ENCODE measurements at regions not wholly inside any gene's neighbourhood (a gene's known extent, or its start where the extent isn't known, plus 50 kb on each side); places are given as distances from the start of the nearest gene placed in this dataset.
"Not testable (repeated sequence)": the region's sequence is repeated elsewhere in the genome, so short reads cannot be mapped to it uniquely, and the experiment has no call there.

DNA sequence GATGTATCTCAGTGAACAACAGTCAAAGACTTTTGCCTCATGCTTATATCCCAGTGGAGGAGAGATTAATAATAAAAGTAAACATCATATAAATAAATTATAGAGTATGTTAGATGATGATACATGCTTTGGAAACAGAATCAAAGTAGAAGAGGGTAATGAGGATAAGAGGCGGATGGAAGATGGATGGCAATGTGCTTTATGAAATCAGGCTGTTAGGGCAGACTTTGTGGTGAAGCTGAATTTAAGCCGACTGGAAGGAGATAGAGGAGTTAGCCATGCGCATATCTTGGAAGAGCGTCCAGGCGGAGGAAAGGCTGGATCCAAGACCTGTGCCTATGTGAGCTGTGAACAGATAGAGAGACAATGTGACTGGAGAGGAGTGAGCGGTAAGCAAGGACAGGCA is 74.9 kb upstream of the GUCY1A1 start:
- no peak for DNase-seq

- no peak for DNase-seq
These were observed 75.7 kb upstream of the GUCY1A1 start for GRCh38 chr4:155590796-155591585.

GRCh38 chr4:155588437-155588836 is 78.2 kb upstream of the GUCY1A1 start:
- DNase-seq: no peak

DNA sequence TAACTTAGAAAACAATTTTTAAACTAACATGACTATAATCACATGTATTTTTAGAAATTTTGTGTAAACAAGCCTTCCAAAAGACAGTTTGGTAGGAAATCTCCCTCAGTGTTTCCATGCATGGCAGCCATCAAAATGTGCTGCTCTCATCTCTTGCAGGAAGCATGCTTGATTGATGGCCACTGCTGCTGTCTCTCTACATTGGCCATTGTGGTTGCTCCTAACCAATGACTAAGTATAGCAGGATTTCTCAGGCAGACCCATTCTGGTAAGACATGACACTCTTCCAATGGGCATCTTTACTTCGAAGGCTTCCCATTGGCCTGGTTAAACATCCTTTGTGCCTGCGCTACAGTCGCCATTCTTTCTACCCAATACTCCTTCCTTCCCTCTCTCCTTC is 78.9 kb upstream of the GUCY1A1 start:
- DNase-seq: no peak

DNA sequence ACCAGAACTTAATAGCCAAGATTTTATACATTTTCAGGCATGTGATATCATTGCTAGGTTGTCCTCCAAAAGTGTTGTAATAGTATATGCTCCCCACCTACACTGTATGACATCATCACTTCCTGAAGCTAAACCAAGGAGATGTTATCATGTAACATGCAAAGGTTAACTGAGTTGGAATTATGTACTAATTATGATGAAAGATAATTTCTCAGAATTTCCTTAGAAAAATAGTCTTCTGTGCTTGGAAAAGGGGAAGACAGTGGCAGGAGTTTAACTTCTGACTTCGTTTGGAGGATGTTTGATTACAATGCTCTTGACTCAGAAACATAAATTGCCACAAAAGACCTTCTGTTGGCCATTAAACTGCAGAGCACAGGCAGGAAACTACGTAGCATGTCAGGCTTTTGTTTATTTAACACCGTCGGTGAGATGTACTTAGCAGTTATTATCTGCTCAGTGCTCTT is 83.6 kb upstream of the GUCY1A1 start:
- DNase-seq: no peak

DNA sequence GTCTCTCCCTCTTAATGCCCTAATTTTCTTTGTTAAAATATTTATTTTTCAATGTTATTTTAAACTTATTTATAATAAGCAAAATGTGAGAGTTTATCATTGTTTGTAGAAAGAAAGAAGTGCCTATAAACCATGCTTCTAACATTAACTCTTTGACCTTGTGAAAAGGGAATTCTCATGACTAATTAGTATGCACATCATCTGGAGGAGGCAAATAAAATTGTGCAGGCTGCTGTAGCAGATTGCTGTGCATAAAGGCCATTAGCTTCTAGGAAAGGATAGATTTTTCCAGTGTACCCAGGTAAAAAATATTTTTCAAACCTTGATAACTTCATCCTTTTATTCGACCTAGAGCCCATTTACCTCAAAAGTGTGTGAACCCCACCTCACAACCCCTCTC is 84.6 kb upstream of the GUCY1A1 start:
- no peak for DNase-seq

- DNase-seq: no peak
These were observed 87.8 kb upstream of the GUCY1A1 start for GRCh38 chr4:155578726-155579370.

GRCh38 chr4:155578219-155578618 is 88.4 kb upstream of the GUCY1A1 start:
- DNase-seq: no peak

- DNase-seq: not testable (repeated sequence)
These were observed 92.3 kb upstream of the GUCY1A1 start for GRCh38 chr4:155574329-155574728.

DNA sequence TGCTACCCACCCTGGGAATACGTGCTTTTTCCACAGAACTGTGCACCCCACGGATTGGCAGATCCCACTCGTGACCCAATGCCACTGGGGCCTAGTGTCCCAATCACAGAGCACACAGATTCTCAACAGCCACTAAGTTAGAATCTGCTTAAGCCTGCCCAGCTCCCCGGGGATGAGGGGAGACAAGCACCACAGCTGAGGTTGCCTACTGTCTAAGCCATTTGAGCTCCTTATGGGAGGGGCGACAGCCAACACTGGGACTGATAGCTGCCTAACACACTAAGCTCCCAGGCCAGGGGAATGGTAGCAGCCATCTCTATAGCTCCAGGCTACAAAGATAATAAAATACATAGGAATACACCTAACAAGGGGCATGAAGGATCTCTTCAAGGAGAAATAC is 93.5 kb upstream of the GUCY1A1 start:
- no peak for DNase-seq

DNA sequence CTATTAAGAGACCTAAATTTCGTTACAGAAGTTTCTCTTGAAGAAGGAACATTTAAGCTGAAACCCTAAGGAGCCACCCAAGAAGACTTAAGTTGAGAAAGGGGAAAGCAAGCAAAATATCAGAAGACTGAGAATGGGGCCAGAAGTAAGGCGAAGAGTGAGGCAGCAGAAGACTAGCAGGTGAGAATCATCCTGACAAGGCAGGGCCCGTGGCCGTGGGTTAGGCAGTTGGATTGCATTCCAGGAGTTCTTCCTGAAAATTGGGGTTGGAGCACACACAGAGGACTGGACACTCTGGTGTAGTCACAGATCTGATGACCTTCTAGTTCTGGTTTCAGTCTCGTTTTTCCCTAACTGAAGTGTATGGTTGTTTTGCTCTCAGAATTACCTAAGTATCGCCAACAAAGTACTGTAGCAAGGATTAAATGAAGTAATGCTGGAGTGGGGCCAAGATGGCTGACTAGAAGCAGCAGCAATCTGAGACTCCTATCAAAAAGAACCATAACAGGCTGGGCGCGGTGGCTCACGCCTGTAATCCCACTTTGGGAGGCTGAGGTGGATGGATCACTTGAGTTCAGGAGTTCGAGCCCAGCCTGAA is 94.4 kb upstream of the GUCY1A1 start:
- no peak for DNase-seq

- no peak for DNase-seq
These were observed 95.3 kb upstream of the GUCY1A1 start for GRCh38 chr4:155571184-155571944.

DNA sequence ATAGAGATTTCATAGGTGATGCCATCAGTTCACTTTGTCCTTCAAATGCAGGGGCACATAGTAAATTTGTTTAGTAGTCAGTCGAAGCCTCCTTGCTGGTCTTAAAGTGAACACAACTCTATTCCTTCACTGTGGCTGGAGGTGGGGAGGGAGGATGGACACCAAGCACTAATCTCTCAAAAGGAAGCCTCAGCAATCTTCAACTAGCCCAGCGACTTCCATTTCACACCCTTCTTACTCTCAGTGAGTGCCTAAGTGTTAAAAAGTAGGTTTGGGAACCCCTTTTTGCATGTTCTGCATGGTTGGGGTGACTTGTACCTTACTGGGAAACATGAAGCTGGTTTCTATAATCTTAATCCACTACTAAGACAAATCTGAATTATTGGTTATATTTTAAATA is 96.0 kb upstream of the GUCY1A1 start:
- no peak for DNase-seq

GRCh38 chr4:155569960-155570515 is 96.6 kb upstream of the GUCY1A1 start:
- DNase-seq: no peak

DNA sequence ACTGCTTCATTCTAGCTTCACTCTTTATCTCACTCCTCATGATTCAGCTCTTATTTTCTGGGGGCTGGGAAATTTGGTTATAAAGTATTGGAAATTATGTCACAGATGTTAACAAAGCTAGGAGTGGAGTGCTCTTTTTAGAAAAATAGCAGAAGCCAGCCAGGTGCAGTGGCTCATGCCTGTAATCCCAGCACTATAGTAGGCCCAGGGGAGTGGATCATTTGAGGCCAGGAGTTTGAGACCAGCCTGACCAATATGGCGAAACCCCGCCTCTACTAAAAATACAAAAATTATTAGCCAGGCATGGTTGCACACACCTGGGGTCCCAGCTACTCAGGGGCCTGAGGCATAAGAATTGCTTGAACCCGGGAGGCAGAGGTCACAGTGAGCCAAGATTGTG is 97.2 kb upstream of the GUCY1A1 start:
- no peak for DNase-seq

- no peak for DNase-seq
These were observed 97.9 kb upstream of the GUCY1A1 start for GRCh38 chr4:155568641-155569220.

GRCh38 chr4:155566354-155566753 is 100.3 kb upstream of the GUCY1A1 start:
- no peak for DNase-seq

DNA sequence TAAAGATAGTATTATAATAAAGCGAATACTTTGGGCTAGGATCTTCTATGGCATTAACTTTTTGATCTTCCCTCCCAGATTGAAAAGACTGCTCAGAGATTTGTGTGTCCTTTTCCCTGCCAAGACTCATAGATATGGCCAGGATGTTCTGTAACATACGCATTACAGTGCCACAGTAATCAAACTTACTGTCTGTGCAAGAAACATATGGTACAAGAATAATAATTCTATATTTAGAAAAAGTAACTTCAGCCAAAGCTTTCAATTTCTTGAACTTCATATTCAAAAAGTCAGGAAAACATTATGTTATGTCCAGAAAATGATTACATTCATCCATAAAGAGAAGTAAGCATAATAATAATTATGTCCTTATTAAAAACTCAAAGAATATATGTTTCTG is 100.9 kb upstream of the GUCY1A1 start:
- DNase-seq: no peak

- no peak for DNase-seq
These were observed 101.3 kb upstream of the GUCY1A1 start for GRCh38 chr4:155565330-155565729.

DNA sequence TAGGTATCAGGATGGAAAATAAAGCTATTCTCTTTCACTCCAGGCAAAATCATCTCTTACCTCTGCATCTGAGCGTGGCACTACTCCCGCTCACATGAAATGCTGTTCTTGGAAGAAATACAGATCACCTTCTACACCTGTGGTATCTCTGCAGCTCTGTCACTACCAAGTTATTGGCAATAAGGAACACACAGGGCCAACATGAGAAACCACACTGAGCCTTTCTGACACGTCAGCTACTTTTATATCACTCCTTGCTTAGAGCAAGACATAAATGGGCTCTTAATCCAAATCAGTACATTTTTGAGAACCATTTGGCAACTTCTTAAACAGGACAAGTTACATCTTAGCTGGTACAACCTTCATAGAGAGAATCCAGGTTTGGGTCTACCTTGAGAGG is 101.8 kb upstream of the GUCY1A1 start:
- DNase-seq: no peak

GRCh38 chr4:155564086-155564485 is 102.6 kb upstream of the GUCY1A1 start:
- no peak for DNase-seq

GRCh38 chr4:155559915-155560314 is 106.7 kb upstream of the GUCY1A1 start:
- DNase-seq: no peak

GRCh38 chr4:155552180-155552579 is 114.5 kb upstream of the GUCY1A1 start:
- no peak for DNase-seq

Measured in NCI-H187 (cell line).